ENCODE measurements at regions not wholly inside any gene's neighbourhood (a gene's known extent, or its start where the extent isn't known, plus 50 kb on each side); places are given as distances from the start of the nearest gene placed in this dataset.

- TF ChIP-seq CTCF (IDR thresholded peaks at IDR 0.05; ENCODE audit: poor library complexity, severe bottlenecking) (no peak), POLR2AphosphoS5 (IDR thresholded peaks at IDR 0.05) (no peak), EZH2 (IDR thresholded peaks at IDR 0.05; ENCODE audit: borderline replicate concordance, insufficient read depth, low read length, poor library complexity, severe bottlenecking) (no peak)
Measured at GRCh38 chr17:14779241-14779640, 478.4 kb downstream of the HS3ST3B1 start.

All from neural cell (in vitro differentiated cells).